ENCODE measurements at regions not wholly inside any gene's neighbourhood (a gene's known extent, or its start where the extent isn't known, plus 50 kb on each side); places are given as distances from the start of the nearest gene placed in this dataset.
"Not testable (repeated sequence)": the region's sequence is repeated elsewhere in the genome, so short reads cannot be mapped to it uniquely, and the experiment has no call there.

DNA sequence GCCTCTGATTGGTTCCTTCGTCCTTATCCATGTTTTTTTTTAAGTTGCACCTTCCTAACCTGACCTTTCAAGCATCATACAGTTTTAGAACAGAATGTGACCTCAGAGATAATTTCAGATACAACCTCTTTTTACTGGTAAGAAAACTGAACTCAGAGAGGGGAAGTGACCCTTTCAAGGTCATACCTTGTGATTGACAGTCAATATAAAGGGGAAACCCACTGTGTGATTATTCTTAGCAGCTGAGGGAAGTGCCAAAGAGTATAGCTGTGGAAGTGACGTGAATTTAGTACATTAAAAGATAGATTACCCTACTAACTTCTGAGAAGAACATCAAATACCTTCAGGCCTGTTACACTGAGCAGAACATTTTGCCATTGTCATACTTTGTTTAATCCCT, 319.4 kb downstream of the NEK10 start (continued):
- TF ChIP-seq, protein P1, sequence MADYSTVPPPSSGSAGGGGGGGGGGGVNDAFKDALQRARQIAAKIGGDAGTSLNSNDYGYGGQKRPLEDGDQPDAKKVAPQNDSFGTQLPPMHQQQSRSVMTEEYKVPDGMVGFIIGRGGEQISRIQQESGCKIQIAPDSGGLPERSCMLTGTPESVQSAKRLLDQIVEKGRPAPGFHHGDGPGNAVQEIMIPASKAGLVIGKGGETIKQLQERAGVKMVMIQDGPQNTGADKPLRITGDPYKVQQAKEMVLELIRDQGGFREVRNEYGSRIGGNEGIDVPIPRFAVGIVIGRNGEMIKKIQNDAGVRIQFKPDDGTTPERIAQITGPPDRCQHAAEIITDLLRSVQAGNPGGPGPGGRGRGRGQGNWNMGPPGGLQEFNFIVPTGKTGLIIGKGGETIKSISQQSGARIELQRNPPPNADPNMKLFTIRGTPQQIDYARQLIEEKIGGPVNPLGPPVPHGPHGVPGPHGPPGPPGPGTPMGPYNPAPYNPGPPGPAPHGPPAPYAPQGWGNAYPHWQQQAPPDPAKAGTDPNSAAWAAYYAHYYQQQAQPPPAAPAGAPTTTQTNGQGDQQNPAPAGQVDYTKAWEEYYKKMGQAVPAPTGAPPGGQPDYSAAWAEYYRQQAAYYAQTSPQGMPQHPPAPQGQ (CRISPR knock-in tag; IDR thresholded peaks at IDR 0.05; ENCODE audit: borderline replicate concordance): no peak
- TF ChIP-seq ZNF792 (CRISPR knock-in tag; IDR thresholded peaks at IDR 0.05) (no peak), ZNF713 (CRISPR knock-in tag; IDR thresholded peaks at IDR 0.05) (no peak), ZNF761 (CRISPR knock-in tag; conservative IDR thresholded peaks at IDR 0.05) (no peak), NAIF1 (CRISPR knock-in tag; IDR thresholded peaks at IDR 0.05; ENCODE audit: borderline replicate concordance) (no peak), ZNF143 (CRISPR knock-in tag; IDR thresholded peaks at IDR 0.05) (no peak), ZNF724P (CRISPR knock-in tag; IDR thresholded peaks at IDR 0.05; ENCODE audit: borderline replicate concordance) (no peak)
- TF ChIP-seq, protein P2, sequence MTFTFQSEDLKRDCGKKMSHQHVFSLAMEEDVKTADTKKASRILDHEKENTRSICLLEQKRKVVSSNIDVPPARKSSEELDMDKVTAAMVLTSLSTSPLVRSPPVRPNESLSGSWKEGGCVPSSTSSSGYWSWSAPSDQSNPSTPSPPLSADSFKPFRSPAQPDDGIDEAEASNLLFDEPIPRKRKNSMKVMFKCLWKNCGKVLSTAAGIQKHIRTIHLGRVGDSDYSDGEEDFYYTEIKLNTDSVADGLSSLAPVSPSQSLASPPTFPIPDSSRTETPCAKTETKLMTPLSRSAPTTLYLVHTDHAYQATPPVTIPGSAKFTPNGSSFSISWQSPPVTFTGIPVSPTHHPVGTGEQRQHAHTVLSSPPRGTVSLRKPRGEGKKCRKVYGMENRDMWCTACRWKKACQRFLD (CRISPR knock-in tag; IDR thresholded peaks at IDR 0.05; ENCODE audit: borderline replicate concordance): no peak

DNA sequence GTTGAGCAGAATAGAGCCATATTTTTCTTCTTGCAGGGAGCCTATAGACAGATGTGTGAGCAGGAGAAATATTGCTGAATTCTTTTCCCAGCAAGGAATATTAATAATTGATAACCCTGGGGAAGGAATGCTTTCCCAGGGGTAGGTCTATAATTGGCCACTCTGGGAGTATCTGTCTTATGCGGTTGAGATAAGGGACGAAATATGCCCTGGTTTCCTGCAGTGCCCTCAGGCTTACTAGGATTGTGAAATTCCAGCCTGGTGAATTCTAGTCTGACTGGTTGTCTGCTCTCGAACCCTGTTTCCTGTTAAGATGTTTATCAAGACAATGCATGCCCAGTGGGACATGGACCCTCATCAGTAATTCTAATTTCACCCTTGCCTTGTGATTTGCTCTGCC, 317.7 kb downstream of the NEK10 start:
- intact Hi-C loops (cut with micrococcal nuclease; ENCODE audit: unreplicated experiment): not testable (repeated sequence)

More for the DNA sequence above, 317.7 kb downstream of the NEK10 start:
- H3K27ac ChIP-seq (ENCODE audit: extremely low read length, insufficient read depth, low read length); H3K4me1 ChIP-seq (ENCODE audit: insufficient read depth, low read length); POLR2A ChIA-PET; CTCF ChIA-PET (ENCODE audit: low intra/inter-chr PET ratio, low total read pairs); in situ Hi-C loops (cut with HindIII; ENCODE audit: extremely low pct_ligation_motif_present, low pct_unique_long_range_greater_than_20kb); H2AFZ ChIP-seq (ENCODE audit: low read length); H3K4me3 ChIP-seq (replicated peaks in 1 of 3; ENCODE audit: insufficient read depth in 1 of 3, low read depth in 2 of 3, low read length in 3 of 3); ATAC-seq; DNase-seq (ENCODE audit: low spot score); H3K27me3 ChIP-seq (ENCODE audit: control insufficient read depth in 1 of 2, insufficient read depth in 2 of 2, low read length in 2 of 2); FAIRE-seq; H3K9me3 ChIP-seq (ENCODE audit: low read length); H3K9ac ChIP-seq (ENCODE audit: insufficient read depth, low read depth, low read length); H3K36me3 ChIP-seq (replicated peaks in 1 of 2; ENCODE audit: control insufficient read depth in 1 of 2, insufficient read depth in 2 of 2, low read length in 2 of 2); H4K20me1 ChIP-seq (ENCODE audit: insufficient read depth, low read length); BruUV-seq (replicated peaks); H3K4me2 ChIP-seq (ENCODE audit: low read depth, low read length); H3K79me2 ChIP-seq (ENCODE audit: insufficient read depth, low read length): not testable (repeated sequence)
- 20% methylated on average over 1 of the region's 3 CpGs for WGBS (ENCODE audit: low lambda C conversion rate)

Data from HepG2 (cell line).